ENCODE measurements at regions not wholly inside any gene's neighbourhood (a gene's known extent, or its start where the extent isn't known, plus 50 kb on each side); places are given as distances from the start of the nearest gene placed in this dataset.

DNA sequence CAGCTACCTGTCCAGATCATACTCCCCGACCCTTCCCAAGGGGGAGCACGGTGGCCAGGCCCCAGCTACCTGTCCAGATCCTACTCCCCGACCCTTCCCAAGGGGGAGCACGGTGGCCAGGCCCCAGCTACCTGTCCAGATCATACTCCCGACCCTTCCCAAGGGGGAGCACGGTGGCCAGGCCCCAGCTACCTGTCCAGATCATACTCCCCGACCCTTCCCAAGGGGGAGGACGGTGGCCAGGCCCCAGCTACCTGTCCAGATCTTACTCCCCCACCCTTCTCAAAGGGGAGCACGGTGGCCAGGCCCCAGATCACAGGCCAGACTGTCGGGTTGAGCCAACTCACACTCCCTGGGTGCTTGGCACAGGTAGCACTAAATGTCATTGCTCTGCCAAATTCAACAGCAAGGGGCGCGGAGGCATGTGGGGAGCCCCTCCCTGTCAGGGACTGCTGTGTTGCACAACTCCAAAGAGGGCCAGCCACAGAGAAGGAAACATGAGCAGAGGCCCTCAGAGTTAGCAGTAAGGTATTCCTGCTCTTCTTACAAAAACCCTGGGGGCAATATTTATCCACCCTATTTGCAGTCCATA is 136.9 kb downstream of the OLFM1 start:
- TF ChIP-seq GATA2 (IDR thresholded peaks at IDR 0.05; ENCODE audit: low read depth, low read length): no peak
- no peak for TF ChIP-seq GATA3 (IDR thresholded peaks at IDR 0.05; ENCODE audit: low read depth, low read length)
